ENCODE measurements at regions not wholly inside any gene's neighbourhood (a gene's known extent, or its start where the extent isn't known, plus 50 kb on each side); places are given as distances from the start of the nearest gene placed in this dataset.

DNA sequence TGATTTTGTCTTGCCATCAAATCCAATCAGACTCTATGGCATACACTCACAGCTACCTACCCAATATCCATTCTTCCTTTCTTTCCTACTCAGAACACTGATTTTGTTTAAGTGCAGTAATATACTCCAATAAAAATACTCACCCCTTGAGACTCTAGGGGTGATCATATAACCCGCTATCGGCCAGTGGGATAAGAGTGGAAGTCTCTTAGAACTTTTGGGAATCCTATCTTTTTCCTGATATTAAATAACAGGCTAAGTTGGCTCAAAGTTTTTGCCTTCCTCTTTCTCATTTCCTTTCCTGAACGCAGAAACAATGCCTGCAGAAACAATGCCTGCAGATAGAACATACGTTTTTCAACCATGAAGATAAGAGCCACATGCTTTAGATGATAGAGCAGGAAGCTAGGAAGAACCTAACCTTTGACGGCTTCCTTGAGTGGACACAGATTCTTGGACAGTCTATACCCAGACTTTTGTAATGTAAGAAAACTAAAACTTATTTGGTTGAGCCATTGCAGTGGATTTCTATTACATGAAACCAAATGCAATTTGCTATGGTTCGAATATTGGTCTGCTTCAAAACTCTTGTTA, 373.8 kb downstream of the STIM2 start:
- Histone ChIP-seq H3K36me3 (ENCODE audit: control insufficient read depth, insufficient read depth, low read length) (no peaks in the 10 kb centered on the region), H3K27me3 (ENCODE audit: control insufficient read depth, insufficient read depth, low read length) (no peaks in the 10 kb centered on the region), H3K4me3 (ENCODE audit: low read depth in 2 of 2, low read length in 2 of 2) (no peak overlapping the region), H3K9me3 (ENCODE audit: control insufficient read depth, insufficient read depth, low read depth, low read length) (no peaks in the 10 kb centered on the region), H3K27ac (ENCODE audit: low read length) (no peak overlapping the region), H3K4me1 (ENCODE audit: control insufficient read depth, insufficient read depth, low read length) (no peaks in the 10 kb centered on the region)
- BruUV-seq (replicated peaks) = no TSS peak
- TF ChIP-seq POLR2AphosphoS5 (IDR thresholded peaks at IDR 0.05; ENCODE audit: low read depth, low read length) (no peak), REST (IDR thresholded peaks at IDR 0.05; ENCODE audit: insufficient read depth in 1 of 2, low read depth in 2 of 2, low read length in 1 of 2) (no peak), SIN3A (IDR thresholded peaks at IDR 0.05; ENCODE audit: borderline replicate concordance, insufficient read depth, low read depth, low read length) (no peak), TCF7L2 (IDR thresholded peaks at IDR 0.05; ENCODE audit: low read depth, low read length) (no peak)
- TF ChIP-seq, protein P1, sequence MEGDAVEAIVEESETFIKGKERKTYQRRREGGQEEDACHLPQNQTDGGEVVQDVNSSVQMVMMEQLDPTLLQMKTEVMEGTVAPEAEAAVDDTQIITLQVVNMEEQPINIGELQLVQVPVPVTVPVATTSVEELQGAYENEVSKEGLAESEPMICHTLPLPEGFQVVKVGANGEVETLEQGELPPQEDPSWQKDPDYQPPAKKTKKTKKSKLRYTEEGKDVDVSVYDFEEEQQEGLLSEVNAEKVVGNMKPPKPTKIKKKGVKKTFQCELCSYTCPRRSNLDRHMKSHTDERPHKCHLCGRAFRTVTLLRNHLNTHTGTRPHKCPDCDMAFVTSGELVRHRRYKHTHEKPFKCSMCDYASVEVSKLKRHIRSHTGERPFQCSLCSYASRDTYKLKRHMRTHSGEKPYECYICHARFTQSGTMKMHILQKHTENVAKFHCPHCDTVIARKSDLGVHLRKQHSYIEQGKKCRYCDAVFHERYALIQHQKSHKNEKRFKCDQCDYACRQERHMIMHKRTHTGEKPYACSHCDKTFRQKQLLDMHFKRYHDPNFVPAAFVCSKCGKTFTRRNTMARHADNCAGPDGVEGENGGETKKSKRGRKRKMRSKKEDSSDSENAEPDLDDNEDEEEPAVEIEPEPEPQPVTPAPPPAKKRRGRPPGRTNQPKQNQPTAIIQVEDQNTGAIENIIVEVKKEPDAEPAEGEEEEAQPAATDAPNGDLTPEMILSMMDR (IDR thresholded peaks at IDR 0.05) = no peak
- POLR2A ChIA-PET = no interaction called here
- DNase-seq (ENCODE audit: low read depth, low spot score) (no peak), ATAC-seq (no peak)
- CTCF ChIA-PET = no interaction called here
- in situ Hi-C loops (cut with HindIII; ENCODE audit: low pct_unique_long_range_greater_than_20kb, low sequenced_read_pairs) = no loop called here
- intact Hi-C loops (cut with micrococcal nuclease; ENCODE audit: unreplicated experiment) = no loop called here

DNA sequence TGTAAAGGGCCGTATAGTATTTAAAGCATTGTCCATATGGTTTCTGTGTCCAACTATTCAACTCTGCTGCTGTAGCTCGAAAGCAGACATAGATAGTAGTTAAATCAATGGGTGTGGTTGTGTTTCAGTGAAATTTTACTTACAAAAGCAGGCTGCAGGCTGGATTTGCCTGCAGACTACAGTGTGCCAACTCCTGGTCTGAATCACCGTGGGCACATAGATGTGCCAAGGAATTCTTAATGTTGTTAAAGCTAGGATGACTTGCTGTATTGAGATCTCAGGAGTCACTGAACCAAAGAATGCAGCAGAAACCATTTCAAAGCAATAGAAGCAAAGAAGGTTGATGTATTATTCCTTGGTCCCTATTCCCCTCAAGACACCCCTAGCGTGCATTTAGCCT, 379.0 kb downstream of the STIM2 start:
- Histone ChIP-seq H3K9me3 (ENCODE audit: control insufficient read depth, insufficient read depth, low read depth, low read length) (no peaks in the 10 kb centered on the region), H3K4me1 (ENCODE audit: control insufficient read depth, insufficient read depth, low read length) (no peaks in the 10 kb centered on the region), H3K27me3 (ENCODE audit: control insufficient read depth, insufficient read depth, low read length) (no peaks in the 10 kb centered on the region), H3K27ac (ENCODE audit: low read length) (no peak overlapping the region), H3K4me3 (ENCODE audit: low read depth in 2 of 2, low read length in 2 of 2) (no peak overlapping the region), H3K36me3 (ENCODE audit: control insufficient read depth, insufficient read depth, low read length) (no peaks in the 10 kb centered on the region)
- ATAC-seq = no peak
- no peak for DNase-seq (ENCODE audit: low read depth, low spot score)
- TF ChIP-seq SIN3A (IDR thresholded peaks at IDR 0.05; ENCODE audit: borderline replicate concordance, insufficient read depth, low read depth, low read length) (no peak), REST (IDR thresholded peaks at IDR 0.05; ENCODE audit: insufficient read depth in 1 of 2, low read depth in 2 of 2, low read length in 1 of 2) (no peak)
- TF ChIP-seq, protein P1 (IDR thresholded peaks at IDR 0.05) = no peak
- ChIA-PET CTCF (no interaction called here), POLR2A (no interaction called here)
- intact Hi-C loops (cut with micrococcal nuclease; ENCODE audit: unreplicated experiment) (no loop called here), in situ Hi-C loops (cut with HindIII; ENCODE audit: low pct_unique_long_range_greater_than_20kb, low sequenced_read_pairs) (no loop called here)
- no TSS peak for BruUV-seq (replicated peaks)

All from Panc1 (cell line).